K562 (cell line): ENCODE measurements at regions not wholly inside any gene's neighbourhood (a gene's known extent, or its start where the extent isn't known, plus 50 kb on each side); places are given as distances from the start of the nearest gene placed in this dataset.

ENCODE experiments used
- ATAC-seq: fragments of 200-7000 bp; cut with Tn5 transposase; 3 replicates; pipeline ENCODE4 v1.9.1; 2020; ENCODE audit warnings: moderate library complexity
- BruUV-seq: library from RNA; stranded (reverse); fragments of 400-500 nt; replicated peaks from 2 replicates; lab custom pipeline; 2021; lab: Mats Ljungman, UMichigan
- CTCF ChIA-PET: fragments of 300-600 bp; formaldehyde crosslinking; extraction: SDS; loops from one replicate; lab custom pipeline; 2021; ENCODE audit warnings: low intra/inter-chr PET ratio; lab: Yijun Ruan, JAX
- POLR2A ChIA-PET: fragments of 300-600, 350-650 bp; sonication (Branson Sonifier 250); formaldehyde crosslinking; extraction: SDS; loops from one replicate; lab custom pipeline; 2021; ENCODE audit warnings: antibody characterized with exemption, inconsistent platforms; lab: Yijun Ruan, JAX
- DNase-seq, 4 experiments: peaks; one replicate each; pipeline versions ENCODE4 v3.0.0 to v3.0.0-alpha.2; 2011 to 2018; ENCODE audit warnings: low spot score in 3 of 4, mixed read lengths in 3 of 4; ENCODE audit errors: extremely low read depth in 1 of 4
- FAIRE-seq: peaks from 2 replicates; lab custom pipeline; 2011; peaks lifted over from hg19 to GRCh38; lab: Jason Lieb, UNC
- H2AFZ ChIP-seq: 2 replicates; pipeline ENCODE4 v1.6.0; 2011; ENCODE audit warnings: low read depth, low read length, control low read depth, inconsistent platforms
- H3K27ac ChIP-seq: fragments of 200-600 bp; 3 replicates; pipeline ENCODE4 v1.8.0; 2011; ENCODE audit warnings: low read depth, mild to moderate bottlenecking, control low read depth, inconsistent platforms, low read length, moderate library complexity, mixed read lengths; ENCODE audit errors: extremely low read depth
- H3K27me3 ChIP-seq, 2 experiments: fragments of 300-600 bp in 1 of 2; 2 replicates in 1 of 2; 3 replicates in 1 of 2; pipeline versions ENCODE4 v1.6.0 to v1.8.0; 2011; ENCODE audit warnings: inconsistent platforms in 2 of 2, low read length in 2 of 2, mild to moderate bottlenecking in 1 of 2, mixed read lengths in 1 of 2, moderate library complexity in 1 of 2; ENCODE audit not compliant: control insufficient read depth in 2 of 2, insufficient read depth in 2 of 2
- H3K36me3 ChIP-seq: fragments of 300-600 bp; 3 replicates; pipeline ENCODE4 v1.8.0; 2011; ENCODE audit warnings: mild to moderate bottlenecking, low read length, inconsistent platforms; ENCODE audit not compliant: control insufficient read depth, insufficient read depth
- H3K4me1 ChIP-seq, 2 experiments: fragments of 200-600 bp in 1 of 2; replicated peaks in 1 of 2; 2 replicates in 1 of 2; 3 replicates in 1 of 2; pipeline versions ENCODE4 v1.5.1 to v1.8.0; 2011; ENCODE audit warnings: inconsistent platforms in 2 of 2, low read length in 2 of 2, mild to moderate bottlenecking in 1 of 2, mixed read lengths in 1 of 2, moderate library complexity in 1 of 2; ENCODE audit not compliant: control insufficient read depth in 2 of 2, insufficient read depth in 2 of 2
- H3K4me2 ChIP-seq: 2 replicates; pipeline ENCODE4 v1.6.1; 2011; ENCODE audit warnings: low read length, control low read depth, inconsistent platforms, mixed read lengths; ENCODE audit not compliant: insufficient read depth
- H3K4me3 ChIP-seq: fragments of 200-600 bp; sonication (generic), shearing (Covaris generic); 2 replicates; pipeline ENCODE4 v1.5.1; 2016; ENCODE audit warnings: control low read depth, inconsistent platforms
- H3K79me2 ChIP-seq: fragments of 200-600 bp; 3 replicates; pipeline ENCODE4 v1.8.0; 2011; ENCODE audit warnings: low read length, inconsistent platforms; ENCODE audit not compliant: control insufficient read depth, insufficient read depth
- H3K9ac ChIP-seq, 2 experiments: 2 replicates each; pipeline versions ENCODE4 v1.6.0 to v1.6.1; 2011; ENCODE audit warnings: low read depth in 2 of 2, low read length in 2 of 2, control low read depth in 1 of 2, inconsistent platforms in 1 of 2, mild to moderate bottlenecking in 1 of 2, mixed read lengths in 1 of 2; ENCODE audit not compliant: insufficient read depth in 1 of 2
- H3K9me1 ChIP-seq: one replicate; pipeline ENCODE4 v1.6.0; 2011; ENCODE audit warnings: inconsistent platforms, mild to moderate bottlenecking, low read length, moderate library complexity; ENCODE audit not compliant: control insufficient read depth, insufficient read depth
- H3K9me3 ChIP-seq: replicated peaks from 2 replicates; pipeline ENCODE4 v1.5.1; 2011; ENCODE audit warnings: low read depth, low read length, inconsistent platforms; ENCODE audit not compliant: control insufficient read depth, insufficient read depth
- H4K20me1 ChIP-seq: replicated peaks from 2 replicates; pipeline ENCODE4 v1.6.1; 2011; ENCODE audit warnings: low read length, inconsistent platforms, mixed read lengths; ENCODE audit not compliant: control insufficient read depth, insufficient read depth
- C11orf30 ChIP-seq: fragments of 450-650 bp; IDR thresholded peaks from 2 replicates; pipeline ENCODE4 v1.6.1; 2016; ENCODE audit warnings: low read depth, mild to moderate bottlenecking
- CEBPG ChIP-seq, 3 experiments: fragments of 200-800 bp in 1 of 3; sonication (Bioruptor generic) in 1 of 3; sonication (generic) in 1 of 3; formaldehyde crosslinking in 1 of 3; IDR thresholded peaks in 2 of 3; conservative IDR thresholded peaks in 1 of 3; 2 replicates each; pipeline versions ENCODE4 v1.6.1 to v1.8.0; 2016 to 2022; ENCODE audit warnings: missing compliant biosample characterization in 2 of 3, missing genetic modification characterization in 2 of 3, mild to moderate bottlenecking in 1 of 3, missing genetic modification reagents in 1 of 3
- CXXC5 ChIP-seq: fragments of 250-450 bp; sonication (Bioruptor Pico); IDR thresholded peaks from 2 replicates; pipeline ENCODE4 v1.8.0; 2022; ENCODE audit warnings: inconsistent platforms, mild to moderate bottlenecking, moderate library complexity
- DACH1 ChIP-seq: fragments of 450-650 bp; IDR thresholded peaks from 2 replicates; pipeline ENCODE4 v1.6.1; 2018; ENCODE audit not compliant: partially characterized antibody
- HDAC2 ChIP-seq: fragments of 450-650 bp; IDR thresholded peaks from 2 replicates; pipeline ENCODE4 v1.6.1; 2016; ENCODE audit warnings: mild to moderate bottlenecking
- MAFG ChIP-seq: fragments of 450-650 bp; conservative IDR thresholded peaks from 2 replicates; pipeline ENCODE4 v1.6.1; 2016; ENCODE audit warnings: missing genetic modification characterization, missing compliant biosample characterization
- MEF2D ChIP-seq: conservative IDR thresholded peaks from 2 replicates; pipeline ENCODE4 v1.6.1; 2016; ENCODE audit warnings: low read depth, missing genetic modification characterization, missing compliant biosample characterization
- MYNN ChIP-seq, 2 experiments: sonication (generic); formaldehyde crosslinking in 1 of 2; IDR thresholded peaks; 2 replicates each; pipeline versions ENCODE4 v1.5.0 to v1.6.1; 2016 to 2020; ENCODE audit warnings: antibody characterized with exemption in 1 of 2, missing genetic modification reagents in 1 of 2
- NFATC3 ChIP-seq: fragments of 450-650 bp; IDR thresholded peaks from 2 replicates; pipeline ENCODE4 v1.6.1; 2017; ENCODE audit warnings: mild to moderate bottlenecking
- NFE2L1 ChIP-seq: fragments of 450-650 bp; IDR thresholded peaks from 2 replicates; pipeline ENCODE4 v1.6.1; 2016; ENCODE audit warnings: missing genetic modification characterization, low read depth, mild to moderate bottlenecking, missing compliant biosample characterization, moderate library complexity, borderline replicate concordance
- RBM39 ChIP-seq: fragments of 200-400 bp; formaldehyde crosslinking; optimal IDR thresholded peaks from 2 replicates; pipeline ENCODE3; 2018; ENCODE audit warnings: low read depth, low read length
- SP2 ChIP-seq: IDR thresholded peaks from 2 replicates; pipeline ENCODE4 v1.6.1; 2011; ENCODE audit warnings: mild to moderate bottlenecking, low read depth, low read length, moderate library complexity; ENCODE audit not compliant: poor library complexity, severe bottlenecking; ENCODE audit errors: extremely low read depth
- U2AF1 ChIP-seq: fragments of 200-400 bp; formaldehyde crosslinking; optimal IDR thresholded peaks from 2 replicates; pipeline ENCODE3; 2017; ENCODE audit warnings: mild to moderate bottlenecking, low read depth, low read length, moderate library complexity
- ZBTB8A ChIP-seq: fragments of 450-650 bp; IDR thresholded peaks from 2 replicates; pipeline ENCODE4 v1.6.1; 2018; ENCODE audit warnings: mild to moderate bottlenecking, moderate library complexity; ENCODE audit not compliant: partially characterized antibody
- ZNF140 ChIP-seq: fragments of 250-450 bp; sonication (Bioruptor Pico); IDR thresholded peaks from 2 replicates; pipeline ENCODE4 v1.8.0; 2021; ENCODE audit warnings: moderate library complexity, mild to moderate bottlenecking, inconsistent platforms
- ZNF197 ChIP-seq: fragments of 200-800 bp; sonication (Bioruptor generic); IDR thresholded peaks from 2 replicates; pipeline ENCODE4 v1.6.1; 2016; ENCODE audit warnings: low read depth, missing genetic modification characterization, missing compliant biosample characterization
- ZNF316 ChIP-seq: fragments of 450-650 bp; IDR thresholded peaks from 2 replicates; pipeline ENCODE4 v1.6.1; 2016
- ZNF707 ChIP-seq: fragments of 250-450 bp; sonication (Bioruptor Pico); conservative IDR thresholded peaks from 2 replicates; pipeline ENCODE4 v1.8.0; 2022; ENCODE audit warnings: inconsistent platforms, mild to moderate bottlenecking, moderate library complexity
- WGBS: fragments of 100-300 bp; shearing (Covaris generic); methylation state at CpG from one replicate; pipeline ENCODE4 v1.1.6; 2016; ENCODE audit warnings: low coverage, mixed read lengths; ENCODE audit not compliant: insufficient coverage; ENCODE audit errors: missing lambda C conversion rate; 5-methylcytosine and 5-hydroxymethylcytosine counted together
- in situ Hi-C: fragments of 300-500 bp; cut with MboI; formaldehyde crosslinking; loops from 4 replicates; pipeline ENCODE4 v1.15.0; 2018; ENCODE audit warnings: inconsistent platforms, mixed read lengths
- intact Hi-C: fragments of 100-400 bp; cut with micrococcal nuclease; formaldehyde crosslinking; loops from 2 replicates; pipeline ENCODE4 v1.14.2; 2022
- TF ChIP-seq, protein P1 (sequence below): sonication (generic); formaldehyde crosslinking; IDR thresholded peaks from 2 replicates; pipeline ENCODE4 v1.8.1; 2022; ENCODE audit warnings: missing genetic modification reagents
- TF ChIP-seq, protein P2 (sequence below): fragments of 250-450 bp; sonication (Bioruptor Pico); IDR thresholded peaks from 2 replicates; pipeline ENCODE4 v1.5.0; 2020; ENCODE audit warnings: mild to moderate bottlenecking
- TF ChIP-seq, protein P3 (sequence below): fragments of 450-650 bp; conservative IDR thresholded peaks from 2 replicates; pipeline ENCODE4 v1.6.1; 2016; ENCODE audit warnings: missing genetic modification characterization, low read depth, mild to moderate bottlenecking, missing compliant biosample characterization, moderate library complexity

DNA sequence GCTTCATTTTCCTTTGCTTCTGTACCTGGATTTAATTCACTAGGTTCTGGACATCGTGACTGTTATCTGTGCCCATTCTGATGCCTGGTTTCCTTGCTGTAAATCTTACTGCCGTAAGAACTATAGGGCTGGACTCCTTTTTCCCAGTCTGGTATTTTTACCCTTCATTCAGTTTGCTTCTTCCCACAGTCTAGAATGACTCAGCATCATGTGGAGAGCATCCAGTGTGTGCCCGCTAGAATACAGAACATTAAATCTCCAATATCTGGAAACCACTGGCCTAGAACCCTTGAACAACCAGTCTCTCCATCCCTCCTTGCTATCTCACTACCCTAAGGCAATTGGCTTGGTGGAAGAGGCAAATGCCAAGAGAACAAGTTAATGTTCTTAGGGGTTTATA, 1075.4 kb upstream of the ZEB2 start:
- H3K9ac ChIP-seq: no peak overlapping the region
- peak overlapping the region; percentile 42 for H2AFZ ChIP-seq
- 64% methylated on average over 3 of the region's 3 CpGs for whole genome bisulfite sequencing
- no peak overlapping the region for H3K4me3 ChIP-seq
- BruUV-seq: no TSS peak
- peak in 1 of 4 experiments; percentile 11 for DNase-seq
- H3K4me1 ChIP-seq: peaks cover 0 to 2% of the 10 kb centered on the region in 2 experiments; a peak in 2 of 5 replicates
- H3K9me3 ChIP-seq: no peaks in the 10 kb centered on the region
- no peak overlapping the region for H3K27ac ChIP-seq
- peak; percentile 51; the same call in 2 of the 3 replicates for ATAC-seq
- in situ Hi-C loops (no loop called here), intact Hi-C loops (no loop called here)
- no peaks in the 10 kb centered on the region for H3K9me1 ChIP-seq
- no peaks in the 10 kb centered on the region for H3K36me3 ChIP-seq
- no peak overlapping the region for H3K4me2 ChIP-seq
- peak; percentile 64 for FAIRE-seq
- no peaks in the 10 kb centered on the region for H4K20me1 ChIP-seq
- no peaks in the 10 kb centered on the region for H3K27me3 ChIP-seq
- ChIA-PET POLR2A (no interaction called here), CTCF (no interaction called here)
- no peaks in the 10 kb centered on the region for H3K79me2 ChIP-seq
- TF ChIP-seq SP2 (no peak), NFATC3 (no peak), HDAC2 (no peak), MEF2D (tag) (no peak), MAFG (tag) (peak; percentile 73), RBM39 (no peak), C11orf30 (peak; percentile 55), CXXC5 (CRISPR knock-in tag) (no peak), MYNN (IDR thresholded peaks at IDR 0.05) (no peak), MYNN (CRISPR knock-in tag; IDR thresholded peaks at IDR 0.05) (no peak), CEBPG (CRISPR knock-in tag; IDR thresholded peaks at IDR 0.05) (no peak), CEBPG (tag; conservative IDR thresholded peaks at IDR 0.05 in 1 of 2, IDR thresholded peaks at IDR 0.05 in 1 of 2) (no peak), ZNF140 (CRISPR knock-in tag) (no peak), DACH1 (no peak), ZNF316 (peak; percentile 39), ZBTB8A (no peak), ZNF197 (no peak), NFE2L1 (tag) (peak; percentile 50; the same call in 1 of the 2 replicates), U2AF1 (no peak), ZNF707 (CRISPR knock-in tag) (no peak)
- TF ChIP-seq, protein P1, sequence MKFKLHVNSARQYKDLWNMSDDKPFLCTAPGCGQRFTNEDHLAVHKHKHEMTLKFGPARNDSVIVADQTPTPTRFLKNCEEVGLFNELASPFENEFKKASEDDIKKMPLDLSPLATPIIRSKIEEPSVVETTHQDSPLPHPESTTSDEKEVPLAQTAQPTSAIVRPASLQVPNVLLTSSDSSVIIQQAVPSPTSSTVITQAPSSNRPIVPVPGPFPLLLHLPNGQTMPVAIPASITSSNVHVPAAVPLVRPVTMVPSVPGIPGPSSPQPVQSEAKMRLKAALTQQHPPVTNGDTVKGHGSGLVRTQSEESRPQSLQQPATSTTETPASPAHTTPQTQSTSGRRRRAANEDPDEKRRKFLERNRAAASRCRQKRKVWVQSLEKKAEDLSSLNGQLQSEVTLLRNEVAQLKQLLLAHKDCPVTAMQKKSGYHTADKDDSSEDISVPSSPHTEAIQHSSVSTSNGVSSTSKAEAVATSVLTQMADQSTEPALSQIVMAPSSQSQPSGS (CRISPR knock-in tag): no peak
- TF ChIP-seq, protein P2, sequence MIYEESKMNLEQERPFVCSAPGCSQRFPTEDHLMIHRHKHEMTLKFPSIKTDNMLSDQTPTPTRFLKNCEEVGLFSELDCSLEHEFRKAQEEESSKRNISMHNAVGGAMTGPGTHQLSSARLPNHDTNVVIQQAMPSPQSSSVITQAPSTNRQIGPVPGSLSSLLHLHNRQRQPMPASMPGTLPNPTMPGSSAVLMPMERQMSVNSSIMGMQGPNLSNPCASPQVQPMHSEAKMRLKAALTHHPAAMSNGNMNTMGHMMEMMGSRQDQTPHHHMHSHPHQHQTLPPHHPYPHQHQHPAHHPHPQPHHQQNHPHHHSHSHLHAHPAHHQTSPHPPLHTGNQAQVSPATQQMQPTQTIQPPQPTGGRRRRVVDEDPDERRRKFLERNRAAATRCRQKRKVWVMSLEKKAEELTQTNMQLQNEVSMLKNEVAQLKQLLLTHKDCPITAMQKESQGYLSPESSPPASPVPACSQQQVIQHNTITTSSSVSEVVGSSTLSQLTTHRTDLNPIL (CRISPR knock-in tag): no peak
- TF ChIP-seq, protein P3, sequence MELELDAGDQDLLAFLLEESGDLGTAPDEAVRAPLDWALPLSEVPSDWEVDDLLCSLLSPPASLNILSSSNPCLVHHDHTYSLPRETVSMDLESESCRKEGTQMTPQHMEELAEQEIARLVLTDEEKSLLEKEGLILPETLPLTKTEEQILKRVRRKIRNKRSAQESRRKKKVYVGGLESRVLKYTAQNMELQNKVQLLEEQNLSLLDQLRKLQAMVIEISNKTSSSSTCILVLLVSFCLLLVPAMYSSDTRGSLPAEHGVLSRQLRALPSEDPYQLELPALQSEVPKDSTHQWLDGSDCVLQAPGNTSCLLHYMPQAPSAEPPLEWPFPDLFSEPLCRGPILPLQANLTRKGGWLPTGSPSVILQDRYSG (tag): no peak
